ENCODE measurements at regions not wholly inside any gene's neighbourhood (a gene's known extent, or its start where the extent isn't known, plus 50 kb on each side); places are given as distances from the start of the nearest gene placed in this dataset. TPM values are rescaled to one million over a fixed set of nuclear protein-coding genes. Genes with fewer than 3 reads are reported as not detected.

DNA sequence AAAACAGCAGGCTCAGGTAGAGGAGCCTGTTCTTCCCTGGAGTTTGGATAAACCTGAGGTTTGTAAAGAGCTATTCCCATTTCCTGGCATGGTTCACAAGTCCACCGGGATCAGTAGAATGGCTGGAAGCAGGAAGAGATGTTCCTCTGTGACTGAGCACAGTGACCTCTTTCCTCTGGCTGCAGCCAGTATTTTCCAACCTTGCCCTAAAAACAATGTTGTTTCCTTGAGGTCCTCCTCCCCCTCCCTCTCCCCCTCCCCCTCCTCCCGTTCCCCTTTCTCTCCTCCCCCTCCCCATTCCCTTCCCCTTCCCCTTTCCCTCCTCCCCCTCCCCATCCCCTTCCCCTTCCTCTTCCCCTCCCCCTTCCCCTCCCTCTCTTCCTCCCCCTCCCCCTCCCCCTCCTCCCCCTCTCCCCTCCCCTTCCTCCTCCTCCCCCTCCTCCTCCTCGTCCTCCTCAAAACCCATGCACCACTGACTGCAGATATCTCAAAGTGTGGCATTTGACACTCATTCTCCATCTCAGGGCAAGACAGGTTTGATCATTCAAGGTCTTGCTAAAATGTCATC lies 58.9 kb upstream of the MON1B start:
- H3K27me3 ChIP-seq (replicated peaks; ENCODE audit: insufficient read depth): no peaks in the 10 kb centered on the region
- no peak overlapping the region for H3K9ac ChIP-seq
- no peak overlapping the region for H3K27ac ChIP-seq
- in situ Hi-C loops (cut with MboI): no loop called here
- H3K4me2 ChIP-seq (ENCODE audit: unreplicated experiment): no peak overlapping the region
- 38 to 50% methylated on average over 2 to 3 of the region's 3 CpGs for WGBS, 2 experiments (ENCODE audit: low coverage in 1 of 2, low lambda C conversion rate in 2 of 2, missing lambda C conversion rate in 2 of 2)
- H3K4me1 ChIP-seq (ENCODE audit: insufficient read depth): no peaks in the 10 kb centered on the region
- H4K20me1 ChIP-seq (ENCODE audit: insufficient read depth): no peaks in the 10 kb centered on the region
- DNase-seq: no peak
- no peaks in the 10 kb centered on the region for H3K9me3 ChIP-seq (ENCODE audit: low read depth)
- H3K36me3 ChIP-seq (ENCODE audit: low read depth): no peaks in the 10 kb centered on the region
- H3K79me2 ChIP-seq (ENCODE audit: insufficient read depth): no peaks in the 10 kb centered on the region
- H3F3A ChIP-seq (ENCODE audit: insufficient read depth): no peaks in the 10 kb centered on the region
- H3K4me3 ChIP-seq: no peak overlapping the region
- no peaks in the 10 kb centered on the region for H3K9me2 ChIP-seq (ENCODE audit: insufficient read depth)
- TF ChIP-seq EZH2 (IDR thresholded peaks at IDR 0.05; ENCODE audit: insufficient read depth, poor library complexity, severe bottlenecking) (no peak), EZH2phosphoT487 (IDR thresholded peaks at IDR 0.05; ENCODE audit: insufficient read depth, low read depth) (no peak)
- no peak overlapping the region for H2AFZ ChIP-seq

DNA sequence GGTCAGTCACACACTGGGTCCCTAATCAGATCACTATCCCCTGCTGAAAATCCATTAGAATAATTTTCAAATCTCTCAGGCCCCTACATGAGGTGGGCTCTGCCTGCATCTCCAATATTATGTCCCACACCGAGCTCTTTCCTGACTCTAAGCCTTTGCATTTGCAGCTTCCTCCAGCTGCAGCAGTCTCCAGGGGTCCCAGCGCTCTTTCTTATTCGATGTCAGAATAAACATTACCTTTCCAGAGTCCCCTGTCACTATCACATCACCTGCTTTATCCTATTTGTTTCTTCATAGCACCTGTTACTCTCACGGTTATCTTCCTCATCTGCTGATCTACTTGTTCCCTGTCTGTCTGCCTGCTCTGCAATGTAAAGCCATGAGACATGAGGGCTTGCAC lies 57.3 kb upstream of the MON1B start:
- H3K9ac ChIP-seq: no peak overlapping the region
- TF ChIP-seq EZH2phosphoT487 (IDR thresholded peaks at IDR 0.05; ENCODE audit: insufficient read depth, low read depth) (no peak), EZH2 (IDR thresholded peaks at IDR 0.05; ENCODE audit: insufficient read depth, poor library complexity, severe bottlenecking) (no peak)
- H3K4me3 ChIP-seq: no peak overlapping the region
- no peak for DNase-seq
- H3K27ac ChIP-seq: no peak overlapping the region
- H3K4me1 ChIP-seq (ENCODE audit: insufficient read depth): no peaks in the 10 kb centered on the region
- H3K9me2 ChIP-seq (ENCODE audit: insufficient read depth): no peaks in the 10 kb centered on the region
- no peaks in the 10 kb centered on the region for H3K9me3 ChIP-seq (ENCODE audit: low read depth)
- H3K27me3 ChIP-seq (replicated peaks; ENCODE audit: insufficient read depth): no peaks in the 10 kb centered on the region
- H4K20me1 ChIP-seq (ENCODE audit: insufficient read depth): no peaks in the 10 kb centered on the region
- in situ Hi-C loops (cut with MboI): no loop called here
- no peaks in the 10 kb centered on the region for H3F3A ChIP-seq (ENCODE audit: insufficient read depth)
- H3K36me3 ChIP-seq (ENCODE audit: low read depth): no peaks in the 10 kb centered on the region
- no peaks in the 10 kb centered on the region for H3K79me2 ChIP-seq (ENCODE audit: insufficient read depth)
- WGBS, 2 experiments (ENCODE audit: low coverage in 1 of 2, low lambda C conversion rate in 2 of 2, missing lambda C conversion rate in 2 of 2): 13 to 17% methylated on average over 4 of the region's 4 CpGs
- no peak overlapping the region for H3K4me2 ChIP-seq (ENCODE audit: unreplicated experiment)
- H2AFZ ChIP-seq: no peak overlapping the region

DNA sequence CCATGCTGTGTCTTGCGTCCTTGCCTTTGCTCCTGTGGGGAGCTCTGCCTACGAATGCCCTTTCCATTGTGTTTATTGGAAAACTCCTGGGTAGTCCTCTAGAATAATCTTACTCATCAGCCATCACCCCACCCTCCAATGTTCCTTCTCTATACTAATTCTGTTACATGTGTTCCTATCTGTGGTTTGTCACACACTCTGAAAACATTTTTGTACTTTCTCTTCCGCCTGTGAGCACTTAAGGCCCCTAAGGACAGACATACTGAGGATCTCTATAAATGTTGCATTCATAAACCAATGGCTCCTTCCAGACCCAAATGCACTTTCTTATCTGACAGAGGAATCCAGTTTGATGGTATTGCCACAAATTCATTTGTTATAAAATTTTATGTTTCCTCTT lies 53.9 kb upstream of the MON1B start:
- Histone ChIP-seq H3K4me1 (ENCODE audit: insufficient read depth) (no peaks in the 10 kb centered on the region), H3K4me3 (no peak overlapping the region), H3K79me2 (ENCODE audit: insufficient read depth) (no peaks in the 10 kb centered on the region), H3F3A (ENCODE audit: insufficient read depth) (no peaks in the 10 kb centered on the region), H3K9me3 (ENCODE audit: low read depth) (no peaks in the 10 kb centered on the region), H3K27me3 (replicated peaks; ENCODE audit: insufficient read depth) (no peaks in the 10 kb centered on the region), H3K9ac (no peak overlapping the region), H3K27ac (no peak overlapping the region), H4K20me1 (ENCODE audit: insufficient read depth) (no peaks in the 10 kb centered on the region), H3K4me2 (ENCODE audit: unreplicated experiment) (no peak overlapping the region), H3K36me3 (ENCODE audit: low read depth) (no peaks in the 10 kb centered on the region), H2AFZ (no peak overlapping the region), H3K9me2 (ENCODE audit: insufficient read depth) (no peaks in the 10 kb centered on the region)
- TF ChIP-seq EZH2phosphoT487 (IDR thresholded peaks at IDR 0.05; ENCODE audit: insufficient read depth, low read depth): no peak
- TF ChIP-seq EZH2 (IDR thresholded peaks at IDR 0.05; ENCODE audit: insufficient read depth, poor library complexity, severe bottlenecking): no peak
- DNase-seq: no peak
- 3 to 4% methylated on average over 3 of the region's 3 CpGs for WGBS, 2 experiments (ENCODE audit: low coverage in 1 of 2, low lambda C conversion rate in 2 of 2, missing lambda C conversion rate in 2 of 2)
- in situ Hi-C loops (cut with MboI): no loop called here

Small RNA genes in the stretch of these regions (microRNA-seq; reads per million reads assigned to microRNA genes)
- not detected for gene MIR4719 (ENCODE audit: borderline number of aligned reads)

Small RNA genes in the stretch of these regions (small RNA-seq; reads per million reads assigned to genes)
- not detected for gene MIR4719 (ENCODE audit: low read depth, low replicate concordance)
